DOHH2 (cell line): ENCODE measurements at regions not wholly inside any gene's neighbourhood (a gene's known extent, or its start where the extent isn't known, plus 50 kb on each side); places are given as distances from the start of the nearest gene placed in this dataset.

Experiments
- H3F3A ChIP-seq: fragments of 200-600 bp; sonication (generic), shearing (Covaris generic); 2 replicates; pipeline ENCODE4 v1.6.0; 2016; ENCODE audit warnings: antibody characterized with exemption, mild to moderate bottlenecking; ENCODE audit not compliant: control insufficient read depth, insufficient read depth
- H3K27ac ChIP-seq: fragments of 200-600 bp; sonication (generic); 2 replicates; pipeline ENCODE4 v1.5.1; 2014; ENCODE audit warnings: low read depth, mild to moderate bottlenecking, low read length, moderate library complexity
- H3K27me3 ChIP-seq: fragments of 200-600 bp; sonication (generic); 2 replicates; pipeline ENCODE4 v1.6.1; 2014; ENCODE audit warnings: mild to moderate bottlenecking, low read length, mixed read lengths; ENCODE audit not compliant: control insufficient read depth
- H3K36me3 ChIP-seq: fragments of 200-600 bp; sonication (generic); 2 replicates; pipeline ENCODE4 v1.6.1; 2014; ENCODE audit warnings: mild to moderate bottlenecking, low read length, moderate library complexity, mixed read lengths; ENCODE audit not compliant: control insufficient read depth
- H3K4me1 ChIP-seq: fragments of 200-600 bp; sonication (generic); 2 replicates; pipeline ENCODE4 v1.6.1; 2014; ENCODE audit warnings: mild to moderate bottlenecking, low read length, mixed read lengths; ENCODE audit not compliant: control insufficient read depth
- H3K4me2 ChIP-seq: fragments of 200-600 bp; sonication (generic); 2 replicates; pipeline ENCODE4 v1.6.0; 2014; ENCODE audit warnings: mild to moderate bottlenecking, low read length, moderate library complexity
- H3K4me3 ChIP-seq: fragments of 200-600 bp; sonication (generic); 2 replicates; pipeline ENCODE4 v1.5.1; 2014; ENCODE audit warnings: mild to moderate bottlenecking, low read length, mixed read lengths
- H3K79me2 ChIP-seq: fragments of 200-600 bp; sonication (generic); 2 replicates; pipeline ENCODE4 v1.6.1; 2014; ENCODE audit warnings: mild to moderate bottlenecking, low read length, mixed read lengths; ENCODE audit not compliant: control insufficient read depth
- H3K9me2 ChIP-seq: fragments of 200-600 bp; sonication (generic); replicated peaks from 2 replicates; pipeline ENCODE4 v1.6.1; 2014; ENCODE audit warnings: mild to moderate bottlenecking, low read length, mixed read lengths; ENCODE audit not compliant: control insufficient read depth
- H3K9me3 ChIP-seq: fragments of 200-600 bp; sonication (generic); 2 replicates; pipeline ENCODE4 v1.6.1; 2014; ENCODE audit warnings: antibody characterized with exemption, low read length, mixed read lengths; ENCODE audit not compliant: control insufficient read depth, insufficient read depth
- H4K20me1 ChIP-seq: fragments of 200-600 bp; sonication (generic); 2 replicates; pipeline ENCODE4 v1.6.0; 2014; ENCODE audit warnings: low read depth, mild to moderate bottlenecking, antibody characterized with exemption, low read length, moderate library complexity; ENCODE audit not compliant: control insufficient read depth, insufficient read depth
- EZH2phosphoT487 ChIP-seq: fragments of 200-600 bp; sonication (generic); IDR thresholded peaks from 2 replicates; pipeline ENCODE4 v1.6.1; 2017; ENCODE audit warnings: borderline replicate concordance, mild to moderate bottlenecking, antibody characterized with exemption, low read length, moderate library complexity, mixed read lengths
- TF ChIP-seq, protein P1 (sequence below): fragments of 200-600 bp; sonication (generic); IDR thresholded peaks from one replicate; pipeline ENCODE4 v1.5.1; 2014; ENCODE audit warnings: antibody characterized with exemption, mild to moderate bottlenecking, low read depth, low read length; ENCODE audit not compliant: poor library complexity, severe bottlenecking

- Histone ChIP-seq H3K79me2 (no peaks in the 10 kb centered on the region), H3K36me3 (no peaks in the 10 kb centered on the region), H3K27ac (no peak overlapping the region), H3F3A (no peaks in the 10 kb centered on the region), H3K4me1 (no peaks in the 10 kb centered on the region), H3K4me2 (no peak overlapping the region), H3K27me3 (no peaks in the 10 kb centered on the region), H3K4me3 (no peak overlapping the region), H3K9me2 (no peaks in the 10 kb centered on the region), H4K20me1 (no peaks in the 10 kb centered on the region), H3K9me3 (no peaks in the 10 kb centered on the region)
- TF ChIP-seq, protein P1, sequence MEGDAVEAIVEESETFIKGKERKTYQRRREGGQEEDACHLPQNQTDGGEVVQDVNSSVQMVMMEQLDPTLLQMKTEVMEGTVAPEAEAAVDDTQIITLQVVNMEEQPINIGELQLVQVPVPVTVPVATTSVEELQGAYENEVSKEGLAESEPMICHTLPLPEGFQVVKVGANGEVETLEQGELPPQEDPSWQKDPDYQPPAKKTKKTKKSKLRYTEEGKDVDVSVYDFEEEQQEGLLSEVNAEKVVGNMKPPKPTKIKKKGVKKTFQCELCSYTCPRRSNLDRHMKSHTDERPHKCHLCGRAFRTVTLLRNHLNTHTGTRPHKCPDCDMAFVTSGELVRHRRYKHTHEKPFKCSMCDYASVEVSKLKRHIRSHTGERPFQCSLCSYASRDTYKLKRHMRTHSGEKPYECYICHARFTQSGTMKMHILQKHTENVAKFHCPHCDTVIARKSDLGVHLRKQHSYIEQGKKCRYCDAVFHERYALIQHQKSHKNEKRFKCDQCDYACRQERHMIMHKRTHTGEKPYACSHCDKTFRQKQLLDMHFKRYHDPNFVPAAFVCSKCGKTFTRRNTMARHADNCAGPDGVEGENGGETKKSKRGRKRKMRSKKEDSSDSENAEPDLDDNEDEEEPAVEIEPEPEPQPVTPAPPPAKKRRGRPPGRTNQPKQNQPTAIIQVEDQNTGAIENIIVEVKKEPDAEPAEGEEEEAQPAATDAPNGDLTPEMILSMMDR, result no peak
- TF ChIP-seq EZH2phosphoT487, result no peak
Observed at GRCh38 chr13:75996582-75996981, 360.5 kb downstream of the LMO7 start.

DNA sequence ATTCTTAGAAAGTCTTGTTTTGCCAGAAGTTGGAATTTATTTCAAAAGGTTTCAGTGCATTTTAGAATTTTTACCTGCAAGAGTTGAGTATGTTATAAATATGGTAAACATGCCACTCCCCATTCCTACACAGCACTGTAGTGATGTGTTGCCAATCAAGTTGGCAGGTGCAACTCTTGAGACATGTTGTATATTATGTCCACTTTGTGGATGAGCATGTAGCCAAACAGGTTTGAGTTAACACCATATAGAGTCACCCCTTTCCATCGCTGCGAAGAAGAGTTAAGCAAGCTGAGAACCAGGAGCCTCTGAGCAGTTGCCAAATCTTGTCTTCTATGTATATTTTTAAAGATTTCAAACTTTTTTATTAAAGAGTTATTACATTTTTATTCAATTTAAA, 359.8 kb downstream of the LMO7 start:
- no peaks in the 10 kb centered on the region for H3K9me3 ChIP-seq
- no peaks in the 10 kb centered on the region for H3K9me2 ChIP-seq
- TF ChIP-seq EZH2phosphoT487, result no peak
- TF ChIP-seq, protein P1, result no peak
- H3K4me1 ChIP-seq, result no peaks in the 10 kb centered on the region
- H3K27me3 ChIP-seq, result no peaks in the 10 kb centered on the region
- no peak overlapping the region for H3K4me2 ChIP-seq
- no peaks in the 10 kb centered on the region for H4K20me1 ChIP-seq
- no peak overlapping the region for H3K4me3 ChIP-seq
- no peaks in the 10 kb centered on the region for H3F3A ChIP-seq
- no peaks in the 10 kb centered on the region for H3K79me2 ChIP-seq
- H3K27ac ChIP-seq, result no peak overlapping the region
- no peaks in the 10 kb centered on the region for H3K36me3 ChIP-seq

- Histone ChIP-seq H3K27ac (no peak overlapping the region), H3K4me2 (no peak overlapping the region), H4K20me1 (no peaks in the 10 kb centered on the region), H3K9me2 (no peaks in the 10 kb centered on the region), H3K79me2 (no peaks in the 10 kb centered on the region), H3F3A (no peaks in the 10 kb centered on the region), H3K4me1 (no peaks in the 10 kb centered on the region), H3K9me3 (no peaks in the 10 kb centered on the region; the same call in 1 of the 2 replicates), H3K4me3 (no peak overlapping the region), H3K27me3 (no peaks in the 10 kb centered on the region), H3K36me3 (no peaks in the 10 kb centered on the region)
- TF ChIP-seq, protein P1, result no peak
- no peak for TF ChIP-seq EZH2phosphoT487
Observed at GRCh38 chr13:75993823-75994222, 357.7 kb downstream of the LMO7 start.

DNA sequence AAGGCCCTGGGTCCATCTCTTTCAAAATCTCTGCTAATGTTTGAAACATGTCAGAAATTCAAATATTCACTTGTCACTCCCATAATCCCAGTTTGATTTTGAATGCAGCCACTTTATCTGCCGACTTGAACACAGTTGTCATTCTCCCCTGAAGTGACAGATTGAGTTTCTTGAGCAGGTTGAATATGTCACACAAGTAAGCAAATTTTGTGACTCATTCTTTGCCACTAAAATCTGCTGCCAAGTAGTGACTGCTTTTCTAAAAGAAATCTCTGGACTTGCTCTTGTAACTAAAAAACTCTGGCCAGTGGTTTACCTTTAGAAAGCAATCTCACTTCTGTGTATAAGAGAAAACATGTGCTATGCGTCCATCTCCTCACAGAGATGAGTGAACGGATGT, 357.1 kb downstream of the LMO7 start:
- Histone ChIP-seq H3K9me3 (no peaks in the 10 kb centered on the region; the same call in 1 of the 2 replicates), H3K4me3 (no peak overlapping the region), H3K9me2 (no peaks in the 10 kb centered on the region), H3K36me3 (no peaks in the 10 kb centered on the region), H4K20me1 (no peaks in the 10 kb centered on the region), H3K27me3 (no peaks in the 10 kb centered on the region), H3K4me1 (no peaks in the 10 kb centered on the region), H3K27ac (no peak overlapping the region), H3K79me2 (no peaks in the 10 kb centered on the region), H3F3A (no peaks in the 10 kb centered on the region), H3K4me2 (no peak overlapping the region)
- TF ChIP-seq, protein P1, result no peak
- no peak for TF ChIP-seq EZH2phosphoT487
